BE2C (cell line): ENCODE measurements at regions not wholly inside any gene's neighbourhood (a gene's known extent, or its start where the extent isn't known, plus 50 kb on each side); places are given as distances from the start of the nearest gene placed in this dataset.

Source experiments
- DNase-seq: peaks from one replicate; pipeline ENCODE4 v3.0.0-alpha.2; 2020
- H3K27me3 ChIP-seq: fragments of 250-450 bp; sonication (Bioruptor Pico); 2 replicates; pipeline ENCODE4 v1.5.1; 2020; ENCODE audit warnings: mild to moderate bottlenecking
- H3K36me3 ChIP-seq: fragments of 250-450 bp; sonication (Bioruptor Pico); 2 replicates; pipeline ENCODE4 v1.5.1; 2020; ENCODE audit warnings: mild to moderate bottlenecking
- H3K4me1 ChIP-seq: fragments of 250-450 bp; sonication (Bioruptor Pico); 2 replicates; pipeline ENCODE4 v1.5.1; 2020
- H3K4me3 ChIP-seq: 2 replicates; pipeline ENCODE4 v1.5.1; 2011; ENCODE audit warnings: low read depth, low read length
- H3K9me3 ChIP-seq: fragments of 250-450 bp; sonication (Bioruptor Pico); 2 replicates; pipeline ENCODE4 v1.5.1; 2020
- TF ChIP-seq, protein P1 (sequence below): IDR thresholded peaks from 2 replicates; pipeline ENCODE4 v1.5.1; 2012; ENCODE audit warnings: mild to moderate bottlenecking, low read depth, low read length

DNA sequence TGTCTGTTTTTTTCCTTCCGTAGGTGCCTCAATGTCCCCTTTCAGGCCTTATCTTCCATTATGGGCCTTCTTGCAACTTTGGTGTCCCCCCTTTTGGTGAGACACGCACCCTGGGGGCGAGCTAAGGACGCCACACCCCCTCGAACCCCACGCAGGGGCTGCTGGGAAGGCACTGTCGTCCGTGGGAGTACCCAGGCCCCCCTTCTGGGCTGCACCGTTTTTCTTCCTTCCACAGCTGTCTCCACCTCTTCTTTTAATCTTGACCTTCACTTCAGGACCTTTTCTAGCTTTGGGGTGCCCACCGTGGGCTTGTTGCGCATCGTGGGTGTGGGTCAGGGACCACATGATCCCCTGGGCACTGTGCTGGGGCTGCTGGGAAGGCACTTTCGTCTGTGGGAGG lies 271.8 kb downstream of the ALG10 start:
- TF ChIP-seq, protein P1, sequence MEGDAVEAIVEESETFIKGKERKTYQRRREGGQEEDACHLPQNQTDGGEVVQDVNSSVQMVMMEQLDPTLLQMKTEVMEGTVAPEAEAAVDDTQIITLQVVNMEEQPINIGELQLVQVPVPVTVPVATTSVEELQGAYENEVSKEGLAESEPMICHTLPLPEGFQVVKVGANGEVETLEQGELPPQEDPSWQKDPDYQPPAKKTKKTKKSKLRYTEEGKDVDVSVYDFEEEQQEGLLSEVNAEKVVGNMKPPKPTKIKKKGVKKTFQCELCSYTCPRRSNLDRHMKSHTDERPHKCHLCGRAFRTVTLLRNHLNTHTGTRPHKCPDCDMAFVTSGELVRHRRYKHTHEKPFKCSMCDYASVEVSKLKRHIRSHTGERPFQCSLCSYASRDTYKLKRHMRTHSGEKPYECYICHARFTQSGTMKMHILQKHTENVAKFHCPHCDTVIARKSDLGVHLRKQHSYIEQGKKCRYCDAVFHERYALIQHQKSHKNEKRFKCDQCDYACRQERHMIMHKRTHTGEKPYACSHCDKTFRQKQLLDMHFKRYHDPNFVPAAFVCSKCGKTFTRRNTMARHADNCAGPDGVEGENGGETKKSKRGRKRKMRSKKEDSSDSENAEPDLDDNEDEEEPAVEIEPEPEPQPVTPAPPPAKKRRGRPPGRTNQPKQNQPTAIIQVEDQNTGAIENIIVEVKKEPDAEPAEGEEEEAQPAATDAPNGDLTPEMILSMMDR: no peak
- Histone ChIP-seq H3K4me1 (no peaks in the 10 kb centered on the region), H3K9me3 (no peaks in the 10 kb centered on the region; the same call in 1 of the 2 replicates), H3K36me3 (no peaks in the 10 kb centered on the region), H3K4me3 (no peak overlapping the region), H3K27me3 (no peaks in the 10 kb centered on the region)
- peak; percentile 0 for DNase-seq

DNA sequence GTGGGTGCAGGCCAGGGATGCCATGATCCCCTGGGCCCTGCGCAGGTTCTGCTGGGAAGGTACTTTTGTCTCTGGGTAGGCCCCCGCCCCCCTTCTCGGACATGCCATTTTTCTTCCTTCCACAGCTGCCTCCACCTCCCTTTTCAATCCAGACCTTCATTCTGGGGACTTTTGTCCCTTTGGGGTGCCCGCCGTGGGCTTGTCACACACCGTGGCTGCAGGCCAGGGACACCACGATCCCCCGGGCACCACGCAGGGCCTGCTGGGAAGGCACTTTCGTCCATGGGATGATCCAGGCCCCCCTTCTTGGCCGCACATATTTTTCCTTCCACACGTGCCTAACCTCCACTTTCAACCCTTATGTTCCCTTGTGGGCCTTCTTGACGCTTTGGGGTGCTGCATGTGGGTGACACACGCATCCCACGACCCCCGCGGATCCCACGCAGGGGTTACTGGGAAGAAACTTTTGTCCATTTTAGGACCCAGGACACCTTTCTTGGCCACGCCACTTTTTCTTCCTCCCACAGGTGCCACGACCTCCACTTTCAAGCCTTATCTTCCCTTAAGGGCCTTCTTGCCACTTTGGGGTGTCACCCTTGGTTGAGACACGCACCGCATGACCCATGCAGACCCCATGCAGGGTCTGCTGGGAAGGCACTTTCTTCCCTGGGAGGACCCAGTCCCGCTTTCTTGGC lies 272.5 kb downstream of the ALG10 start:
- no peaks in the 10 kb centered on the region for H3K4me1 ChIP-seq
- no peaks in the 10 kb centered on the region for H3K27me3 ChIP-seq
- no peak overlapping the region for H3K4me3 ChIP-seq
- no peaks in the 10 kb centered on the region; the same call in 1 of the 2 replicates for H3K9me3 ChIP-seq
- peak; percentile 1 for DNase-seq
- no peaks in the 10 kb centered on the region for H3K36me3 ChIP-seq
- TF ChIP-seq, protein P1: no peak

- no peak for DNase-seq
- no peaks in the 10 kb centered on the region; the same call in 1 of the 2 replicates for H3K9me3 ChIP-seq
- no peaks in the 10 kb centered on the region for H3K27me3 ChIP-seq
- H3K36me3 ChIP-seq: no peaks in the 10 kb centered on the region
- no peaks in the 10 kb centered on the region for H3K4me1 ChIP-seq
- H3K4me3 ChIP-seq: no peak overlapping the region
- TF ChIP-seq, protein P1: no peak
Measured at GRCh38 chr12:34295366-34296142, 273.3 kb downstream of the ALG10 start.

- Histone ChIP-seq H3K4me3 (no peak overlapping the region), H3K36me3 (no peaks in the 10 kb centered on the region), H3K27me3 (no peaks in the 10 kb centered on the region), H3K9me3 (no peaks in the 10 kb centered on the region; the same call in 1 of the 2 replicates), H3K4me1 (no peaks in the 10 kb centered on the region)
- peak; percentile 2 for DNase-seq
- TF ChIP-seq, protein P1: no peak
Measured at GRCh38 chr12:34296143-34297041, 274.1 kb downstream of the ALG10 start.

GRCh38 chr12:34297126-34297789 lies 275.0 kb downstream of the ALG10 start:
- Histone ChIP-seq H3K27me3 (no peaks in the 10 kb centered on the region), H3K9me3 (no peaks in the 10 kb centered on the region; the same call in 1 of the 2 replicates), H3K36me3 (no peaks in the 10 kb centered on the region)

More at GRCh38 chr12:34297126-34297789, 275.0 kb downstream of the ALG10 start:
- no peaks in the 10 kb centered on the region for H3K4me1 ChIP-seq
- TF ChIP-seq, protein P1: no peak
- H3K4me3 ChIP-seq: no peak overlapping the region
- peak; percentile 1 for DNase-seq
